ENCODE measurements at regions not wholly inside any gene's neighbourhood (a gene's known extent, or its start where the extent isn't known, plus 50 kb on each side); places are given as distances from the start of the nearest gene placed in this dataset.

DNA sequence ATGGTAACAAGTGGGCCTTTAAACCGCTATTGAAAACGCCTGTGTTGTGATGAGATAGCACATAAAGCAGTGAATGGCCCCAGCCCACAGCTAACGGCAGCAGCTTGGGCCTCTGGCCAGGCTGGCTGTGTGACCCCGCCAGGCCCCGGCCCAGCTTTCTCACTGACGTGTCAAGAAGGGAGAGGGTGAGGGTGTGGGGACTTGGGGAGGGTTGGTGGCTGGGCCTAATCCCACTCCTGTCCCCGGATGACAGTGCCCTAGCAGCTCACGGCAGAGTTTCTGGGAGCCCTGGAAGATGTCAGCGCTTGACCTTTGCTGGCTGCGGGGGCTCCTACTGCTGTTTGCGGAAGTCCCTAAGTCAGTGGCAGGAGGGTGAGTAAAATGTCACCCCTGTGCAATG is 88.9 kb upstream of the SHH start:
- no peak for DNase-seq

DNA sequence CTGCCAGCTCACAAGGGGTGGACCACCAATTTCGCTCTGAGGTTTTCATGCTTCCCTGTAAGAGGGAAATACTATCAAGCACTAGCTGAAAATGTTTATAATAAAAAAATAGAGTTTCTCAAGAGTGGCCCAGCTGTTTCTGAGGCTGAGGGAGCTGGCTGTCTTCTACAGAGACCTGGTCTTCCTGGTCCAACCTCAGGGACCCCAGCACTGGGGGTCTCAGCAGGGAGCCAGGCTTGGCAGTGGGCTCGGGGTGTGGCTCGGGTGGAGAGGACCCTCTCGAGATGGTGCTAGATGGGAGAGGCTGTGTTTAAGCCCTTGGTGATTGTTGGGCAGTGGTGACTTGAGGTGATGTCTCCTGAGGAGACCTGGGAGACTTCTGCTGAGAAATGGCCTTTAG is 87.3 kb upstream of the SHH start:
- DNase-seq, result no peak

DNA sequence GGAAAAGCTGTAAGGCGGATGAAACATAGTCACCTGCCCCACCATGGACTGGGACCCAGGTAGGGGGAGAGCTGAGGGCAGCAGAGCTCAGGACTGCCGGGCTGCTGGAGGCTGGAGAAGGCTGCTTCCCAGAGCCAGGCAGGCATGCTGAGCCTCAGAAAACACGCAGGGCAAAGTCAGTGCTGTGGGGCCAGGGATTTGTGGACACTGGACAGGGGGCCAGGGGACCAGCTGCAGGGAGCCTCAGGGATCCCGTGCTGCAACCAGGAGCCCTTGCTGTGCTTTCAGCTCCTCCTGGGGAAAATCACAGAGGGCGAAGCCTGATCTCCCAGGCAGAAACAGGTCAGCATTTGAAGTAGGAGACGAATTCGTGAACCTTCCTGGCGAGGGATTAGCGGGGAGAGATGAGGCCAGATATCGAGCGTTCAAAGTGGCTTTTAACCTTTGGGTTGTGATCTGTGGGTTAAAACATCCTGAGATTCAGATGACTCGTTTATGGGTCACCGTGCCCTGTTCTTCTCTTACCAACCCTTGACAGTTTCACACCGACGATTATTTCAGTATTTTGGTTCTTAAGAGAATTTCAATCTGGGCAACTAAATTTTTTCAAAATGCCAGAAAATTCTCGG is 85.6 kb upstream of the SHH start:
- no peak for DNase-seq

DNA sequence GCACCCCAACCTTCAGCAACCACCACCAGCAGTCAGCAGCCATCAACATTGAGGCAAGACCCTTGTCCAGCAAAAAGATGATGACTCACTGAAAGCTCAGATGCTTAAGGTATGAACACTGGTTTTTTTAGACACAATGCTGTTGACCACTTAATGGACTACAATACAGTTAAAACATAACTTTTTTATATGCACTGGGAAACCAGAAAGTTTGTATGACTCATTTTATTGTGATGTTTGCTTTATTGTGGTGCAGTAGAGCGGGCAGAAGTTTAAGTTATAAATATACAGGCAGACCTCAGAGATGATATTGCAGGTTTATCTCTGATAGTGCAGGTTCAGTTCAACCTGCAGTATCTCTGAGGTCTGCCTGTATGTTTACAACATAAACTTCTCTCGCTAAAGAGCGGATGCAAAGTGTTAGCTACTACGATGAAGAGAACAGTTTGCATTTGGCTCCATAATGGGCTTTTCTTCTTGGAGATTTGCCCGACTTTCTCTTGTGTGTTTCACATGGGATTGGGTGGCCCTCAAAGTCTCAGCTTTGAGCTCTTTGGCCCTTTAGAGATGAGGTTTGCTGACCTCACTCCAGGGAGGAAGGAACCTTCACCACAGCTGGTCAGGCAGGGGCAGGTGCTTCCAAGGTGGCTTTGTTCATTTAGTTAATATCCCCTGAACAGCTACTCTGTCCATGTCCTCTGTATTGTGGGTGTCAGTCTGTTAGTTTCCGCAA is 84.4 kb upstream of the SHH start:
- no peak for DNase-seq

DNA sequence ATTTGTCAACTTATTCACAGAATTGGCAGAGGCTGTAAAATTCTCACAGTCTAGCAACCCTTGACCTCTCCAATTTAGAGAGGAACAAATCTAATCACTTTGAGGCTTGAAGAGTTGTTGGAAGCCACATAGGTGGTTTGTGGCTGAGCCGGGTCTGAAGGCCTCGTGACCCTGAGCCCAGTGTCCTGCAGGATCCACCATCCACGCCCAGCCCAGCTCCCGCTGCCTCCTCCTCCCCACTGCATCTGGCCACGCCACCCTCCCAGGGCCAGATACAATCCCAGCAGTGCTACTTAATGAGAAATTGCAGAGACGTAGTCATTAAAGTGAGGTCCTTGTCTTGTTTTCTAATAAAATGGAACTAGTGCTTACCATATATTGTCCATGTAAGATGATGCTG is 81.4 kb upstream of the SHH start:
- no peak for DNase-seq

DNA sequence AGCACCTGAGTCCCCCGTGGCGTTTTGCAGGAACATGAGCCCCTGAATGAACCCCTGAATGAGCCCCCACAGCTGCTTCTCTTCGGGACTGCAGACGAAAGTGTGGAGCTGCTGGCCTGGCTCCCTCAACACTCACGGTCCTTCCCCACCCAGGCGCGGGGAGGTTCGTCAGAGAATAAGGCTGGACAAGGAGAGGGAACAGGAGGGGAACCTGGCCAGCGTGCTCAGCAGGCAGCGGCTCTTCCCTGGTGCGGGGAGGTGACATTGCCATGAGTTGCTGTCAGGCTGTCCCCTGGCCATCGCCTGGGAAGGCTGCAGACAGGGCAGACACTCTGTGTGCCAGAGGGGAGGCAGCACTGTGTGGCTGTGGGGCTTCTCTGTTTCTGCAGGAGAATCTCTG is 80.9 kb upstream of the SHH start:
- DNase-seq, result no peak

DNA sequence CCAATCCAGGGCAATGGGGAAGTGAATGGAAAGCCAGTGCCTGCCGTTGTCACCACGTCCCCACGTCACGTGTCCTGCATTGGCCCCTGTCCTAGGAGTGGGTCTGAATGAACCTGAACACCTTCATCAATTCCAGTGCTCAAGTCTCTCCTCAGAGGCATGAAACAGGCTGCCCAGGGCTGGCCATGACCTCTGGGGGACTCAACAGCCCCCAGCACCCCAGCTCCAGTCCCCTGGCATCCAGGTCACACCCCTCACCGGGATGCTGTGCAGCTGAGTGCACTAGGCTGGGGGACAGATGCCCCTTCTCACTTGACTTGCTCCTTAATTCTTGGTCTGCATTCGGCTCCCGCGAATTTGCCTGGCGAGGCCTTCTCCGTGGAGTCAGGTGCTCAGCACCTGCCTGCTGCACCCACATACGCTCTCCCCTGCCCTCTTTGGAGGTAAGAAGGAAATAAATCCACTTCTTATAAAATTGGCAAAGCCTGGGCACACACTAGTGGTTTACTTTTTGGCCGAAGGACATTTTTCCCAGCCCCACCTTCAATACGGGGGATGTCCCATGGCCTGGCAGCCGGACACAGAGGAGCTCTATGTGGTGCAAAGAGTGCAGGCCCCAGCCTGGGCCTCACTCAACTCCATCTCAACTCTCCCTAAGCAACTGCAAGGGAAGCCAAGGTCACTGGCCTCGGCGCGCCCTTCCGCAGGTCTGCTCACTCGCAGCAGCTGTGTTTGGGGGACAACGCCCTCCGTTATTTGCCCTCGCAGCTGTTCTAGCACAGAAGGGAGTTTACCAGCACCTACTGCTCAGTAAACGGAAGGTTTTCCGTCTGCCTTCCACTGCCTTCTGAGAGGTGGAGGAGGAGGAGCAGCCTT is 77.6 kb upstream of the SHH start:
- DNase-seq, result no peak

DNA sequence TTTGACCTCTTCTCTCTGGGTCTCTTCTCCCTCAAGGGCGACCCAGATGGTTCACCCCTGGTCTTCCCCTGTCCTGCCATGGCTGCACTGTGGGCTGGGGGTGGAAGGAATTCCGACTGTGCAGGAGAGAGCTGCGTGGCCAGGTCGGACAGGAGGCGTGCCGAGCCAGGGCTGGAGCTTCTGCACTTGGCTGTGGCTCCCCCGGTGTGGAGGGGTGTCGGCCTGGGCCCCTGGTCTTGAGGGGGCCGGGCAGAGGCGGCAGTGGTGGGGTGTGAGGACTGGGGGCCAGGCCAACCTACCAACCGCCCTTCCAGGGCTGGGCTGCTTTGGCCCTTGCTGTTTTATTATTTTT is 74.9 kb upstream of the SHH start:
- no peak for DNase-seq

DNA sequence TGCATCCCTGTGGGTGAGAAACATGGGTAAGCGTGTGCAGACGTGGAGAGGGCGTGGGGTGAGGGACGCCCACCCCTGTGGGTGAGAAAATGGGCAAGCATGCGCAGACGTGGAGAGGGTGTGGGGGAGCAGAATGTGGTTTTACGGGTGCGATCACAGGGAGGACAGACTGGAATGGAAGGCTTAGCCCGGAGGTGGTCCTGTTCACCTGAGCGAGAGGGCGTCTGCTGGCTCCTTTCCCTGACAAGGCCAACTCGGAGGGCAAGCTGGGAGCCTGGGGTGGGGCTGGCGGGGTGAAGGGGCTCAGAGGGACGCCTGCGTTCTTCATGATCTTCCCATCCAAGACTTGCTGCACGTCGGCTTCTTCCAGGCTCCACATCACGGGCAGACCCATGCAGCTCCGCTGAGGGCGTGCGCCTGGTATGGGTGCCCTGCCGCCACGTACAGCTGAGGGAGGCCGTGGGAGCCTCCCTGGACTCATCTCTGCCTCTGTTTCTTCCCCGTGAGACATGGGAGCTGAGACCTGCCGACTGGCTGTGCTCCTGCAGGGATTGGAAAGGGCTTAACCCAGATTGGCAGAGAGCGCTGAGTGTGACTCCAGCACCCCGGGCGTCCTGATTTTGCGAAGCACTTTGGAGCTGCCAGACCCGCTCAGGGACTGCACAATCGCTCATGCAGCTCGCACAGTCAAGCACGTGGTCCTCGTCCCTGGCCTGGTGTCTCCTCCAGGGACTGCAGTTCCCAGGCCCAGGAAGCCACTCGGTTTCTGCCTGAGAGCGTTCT is 74.3 kb upstream of the SHH start:
- no peak for DNase-seq

DNA sequence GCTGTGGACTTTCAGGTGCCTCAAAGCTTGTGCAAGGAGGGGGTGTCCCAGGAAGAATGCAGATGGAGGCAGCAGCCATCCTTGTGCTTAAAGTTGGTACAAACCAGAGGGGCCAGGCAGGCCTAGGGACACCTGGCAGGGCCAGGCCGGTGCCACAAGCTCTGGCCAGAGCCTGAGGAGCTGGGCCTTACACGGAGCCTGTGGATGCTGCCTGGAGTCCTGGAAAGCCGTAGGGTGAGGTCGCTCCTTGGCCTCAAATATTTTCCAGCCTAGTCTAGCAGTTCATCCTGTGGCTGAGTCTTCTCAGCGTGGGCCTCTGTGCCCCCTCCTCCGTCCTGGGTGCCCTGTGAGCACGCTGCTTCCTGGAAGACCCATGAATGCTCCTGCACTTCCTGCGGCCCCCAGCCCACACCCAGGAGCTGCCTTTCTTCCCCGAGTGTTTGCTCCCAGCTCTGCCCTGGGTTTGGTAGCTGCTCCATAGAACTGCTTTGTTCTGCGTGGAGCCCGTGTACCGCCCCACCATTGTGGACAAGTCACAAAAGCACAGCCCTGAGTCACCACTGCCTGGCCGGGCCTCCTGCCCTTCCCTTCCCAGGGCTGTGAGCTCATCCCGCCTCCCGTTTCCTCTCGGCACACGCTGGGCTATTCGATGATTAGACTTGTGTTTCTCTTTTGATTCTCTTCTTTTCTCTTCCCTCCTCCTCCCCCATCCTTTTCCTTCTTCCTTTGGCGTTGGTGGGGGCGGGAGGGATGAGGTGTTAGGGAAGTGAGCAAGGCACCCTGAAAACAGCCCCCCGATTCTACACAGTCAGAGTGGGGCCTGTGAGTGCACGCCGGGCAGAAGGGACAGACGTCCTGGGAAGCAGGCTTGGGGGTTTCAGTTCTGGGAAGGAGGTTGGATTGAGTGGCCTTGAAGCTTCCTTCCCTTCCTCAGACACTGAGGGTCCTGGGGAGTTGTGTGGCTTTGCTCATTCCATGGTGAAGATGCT is 73.2 kb upstream of the SHH start:
- DNase-seq, result no peak

DNA sequence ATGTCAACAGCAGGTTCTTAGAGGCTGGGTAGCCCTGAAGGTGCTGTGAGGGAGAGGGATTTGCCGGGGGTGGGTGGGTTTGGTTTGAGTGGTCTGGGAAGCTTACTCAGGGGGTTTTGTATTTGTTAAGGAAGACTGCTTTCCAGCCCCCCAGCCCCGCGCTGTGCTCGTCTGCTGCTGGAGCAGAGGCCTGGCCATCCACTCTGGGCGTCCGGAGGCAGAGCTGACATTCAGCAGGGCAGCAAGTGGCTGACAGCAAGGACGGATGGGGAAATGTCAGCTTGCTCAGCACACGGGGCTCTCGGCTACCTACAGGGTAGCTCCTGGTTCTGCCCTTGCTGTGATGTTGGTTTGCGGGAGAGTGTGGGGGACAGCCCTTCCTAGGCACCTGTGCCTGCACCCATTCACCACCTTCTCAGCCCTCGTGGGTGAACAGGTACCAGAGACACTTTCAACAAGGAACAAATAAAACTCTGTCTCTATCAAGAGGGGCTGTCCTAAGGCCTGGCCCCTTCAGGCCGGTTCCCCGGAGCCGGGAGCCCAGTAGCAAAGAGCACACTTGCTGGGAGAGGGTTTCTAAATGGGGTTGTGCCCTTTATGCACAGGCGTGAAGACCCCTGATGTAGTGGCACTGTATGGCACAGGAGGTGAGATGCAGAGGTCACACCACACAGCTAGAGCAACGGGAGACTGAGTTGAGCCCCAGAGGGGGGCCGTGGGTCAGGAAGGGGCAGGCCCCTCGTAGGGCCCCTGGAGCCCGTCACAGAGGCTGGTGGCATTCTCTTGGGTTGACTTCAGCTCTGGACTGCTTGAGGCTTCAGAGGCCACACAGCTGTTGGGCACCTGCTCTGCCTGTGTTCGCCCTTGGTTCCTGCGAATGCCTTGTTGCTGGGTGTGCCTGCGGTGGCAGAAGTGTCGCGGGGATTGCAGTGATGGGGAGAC is 72.2 kb upstream of the SHH start:
- DNase-seq, result no peak

DNA sequence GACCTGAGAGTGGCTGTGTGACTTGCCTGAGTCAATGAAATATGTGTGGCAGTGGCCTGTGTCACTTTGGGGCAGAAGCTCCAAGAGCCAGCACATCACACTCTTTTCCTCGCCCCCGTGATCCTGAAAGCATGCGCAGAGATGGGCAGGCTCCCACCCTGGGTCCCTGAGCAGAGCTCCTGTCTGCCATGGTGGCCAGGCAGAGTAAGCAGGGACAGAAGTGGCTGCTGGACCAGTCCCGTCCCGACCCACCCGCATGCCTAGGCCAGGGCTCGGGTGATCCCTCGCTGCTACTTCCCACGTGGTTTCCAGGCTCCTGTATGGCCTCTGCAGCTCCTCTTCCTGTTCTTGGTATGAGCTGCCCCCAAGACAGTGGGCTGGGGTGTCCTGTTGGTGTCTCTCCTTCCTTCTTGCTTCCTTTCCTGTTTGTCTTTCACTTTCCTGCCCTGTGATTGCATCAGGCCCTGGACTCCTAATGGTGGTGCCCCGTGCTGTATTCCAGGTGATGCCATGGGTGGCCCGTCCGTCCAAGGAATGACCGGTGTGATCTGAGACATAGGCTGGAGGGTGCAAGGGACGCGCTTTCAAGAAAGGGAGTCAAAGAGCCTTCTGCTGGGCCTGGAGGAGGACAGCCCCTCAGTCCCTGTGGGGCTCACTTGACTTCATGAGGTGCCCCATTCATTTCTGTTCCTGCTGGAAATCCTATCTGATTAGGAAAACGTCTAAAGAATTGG is 71.4 kb upstream of the SHH start:
- DNase-seq, result no peak

DNA sequence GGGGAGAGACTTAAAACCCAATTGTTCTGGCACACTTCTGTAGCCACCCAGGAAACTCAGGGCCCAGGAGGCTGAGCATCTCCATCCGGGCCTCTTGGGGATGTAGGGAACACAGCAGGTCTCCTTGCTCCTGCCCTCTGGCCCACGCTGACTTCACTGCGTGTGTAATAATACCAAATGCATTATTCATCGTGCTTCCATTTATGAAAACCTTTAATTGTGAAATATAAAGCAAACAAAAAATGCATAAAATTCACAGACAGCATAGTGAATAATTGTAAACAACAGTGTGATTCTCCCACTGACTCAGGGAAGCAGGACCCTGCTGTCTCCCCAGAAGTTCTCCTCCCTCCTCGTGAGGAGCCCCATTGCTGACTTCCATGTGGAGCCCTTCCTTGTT is 70.3 kb upstream of the SHH start:
- DNase-seq, result no peak

DNA sequence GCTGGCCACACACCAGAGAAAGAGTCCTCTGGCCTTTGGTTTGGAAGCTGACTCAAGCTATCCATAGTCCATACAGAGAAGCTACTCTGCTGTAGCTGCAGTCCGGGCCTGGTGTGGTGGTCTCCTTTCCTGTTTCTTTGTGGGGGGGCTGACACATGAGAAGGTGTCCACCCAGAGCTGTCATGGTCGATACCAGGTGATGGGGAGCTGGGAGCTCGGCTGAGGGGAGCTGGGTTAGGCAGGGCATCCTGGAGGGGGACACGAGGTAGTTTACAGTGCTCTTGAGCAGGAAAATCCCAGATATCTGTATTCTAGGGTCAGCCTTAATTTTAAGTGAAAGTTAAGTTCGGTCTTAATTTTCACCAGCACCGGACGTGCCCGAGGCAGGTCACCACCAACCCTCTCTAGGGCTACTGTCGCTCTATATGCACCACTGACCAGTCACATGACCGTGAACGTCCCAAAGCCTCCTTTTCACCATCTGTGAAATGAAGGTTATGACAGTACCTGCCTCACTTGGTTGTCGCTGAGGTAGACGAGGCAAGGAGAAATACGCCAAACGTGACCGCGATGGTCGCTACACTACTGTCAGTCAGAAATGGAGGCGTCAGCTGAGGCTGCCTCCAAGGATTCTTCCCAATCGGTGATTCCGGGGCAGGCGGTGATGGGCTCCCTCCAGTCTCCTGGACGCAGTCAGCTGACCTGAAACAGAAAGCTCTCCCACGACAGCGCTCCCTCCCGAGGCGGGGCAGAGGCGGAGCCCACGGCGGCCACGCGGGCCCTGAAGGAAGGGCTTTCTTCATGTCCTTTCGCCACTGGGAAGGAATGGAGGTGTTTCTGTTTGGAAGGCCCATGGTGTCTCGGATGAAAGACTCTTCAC is 69.4 kb upstream of the SHH start:
- DNase-seq, result no peak

DNA sequence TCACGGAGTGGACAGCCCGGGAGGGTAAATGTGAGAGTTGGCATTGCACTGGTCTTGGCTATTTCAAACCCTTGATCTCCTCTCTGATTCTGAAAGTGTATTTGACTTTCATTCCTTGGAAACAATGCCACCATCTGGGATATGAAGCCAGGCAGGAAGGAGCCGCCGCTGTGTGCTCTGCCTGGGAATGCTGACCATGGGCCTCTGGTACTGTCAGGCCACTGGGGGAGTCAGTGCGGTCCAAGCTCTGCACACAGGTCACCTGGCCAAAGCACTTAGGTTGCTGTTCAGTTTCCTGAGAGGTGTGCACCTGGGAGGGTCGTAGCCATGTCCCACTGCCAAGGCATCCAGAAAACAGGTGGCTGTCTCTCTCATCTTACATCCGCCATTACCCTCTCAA is 68.5 kb upstream of the SHH start:
- DNase-seq, result no peak

DNA sequence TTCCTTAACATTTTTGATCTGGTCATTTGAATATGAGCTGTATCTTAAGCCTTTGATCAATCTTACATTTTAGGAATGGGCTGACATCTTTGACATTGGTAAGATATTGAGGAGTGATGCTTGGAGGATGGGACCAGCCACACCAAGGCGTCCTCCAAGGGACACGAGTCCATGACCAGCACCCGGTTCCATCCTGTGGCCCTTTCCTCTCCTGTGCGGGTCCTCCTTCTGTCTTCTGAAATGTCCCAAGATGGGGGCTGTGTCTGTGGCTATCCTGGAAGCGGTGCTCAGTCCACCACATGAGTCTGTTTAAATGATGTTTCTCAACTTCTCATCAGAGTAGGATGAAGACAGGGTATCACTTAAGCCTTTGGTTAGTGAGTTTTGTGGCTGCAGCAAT is 67.3 kb upstream of the SHH start:
- DNase-seq, result no peak

DNA sequence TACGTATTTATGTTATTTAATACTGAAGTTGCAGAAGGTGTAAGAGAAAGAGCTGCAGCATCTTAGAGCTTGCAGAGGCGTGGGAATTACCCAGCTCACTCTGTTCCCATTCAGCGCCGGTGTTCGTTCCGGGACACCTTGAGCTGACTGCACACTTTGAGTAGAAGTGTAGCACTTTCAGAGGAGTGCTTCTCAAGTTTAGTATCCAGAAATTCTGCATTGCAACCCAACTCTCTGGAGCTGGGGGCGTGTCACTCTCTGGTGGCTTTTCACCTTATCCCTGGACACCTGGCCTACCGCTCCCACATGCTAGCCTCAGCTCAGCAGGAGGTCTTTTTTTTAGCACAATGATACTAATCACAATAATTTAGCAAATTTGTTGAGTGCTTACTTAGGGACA is 66.4 kb upstream of the SHH start:
- no peak for DNase-seq

DNA sequence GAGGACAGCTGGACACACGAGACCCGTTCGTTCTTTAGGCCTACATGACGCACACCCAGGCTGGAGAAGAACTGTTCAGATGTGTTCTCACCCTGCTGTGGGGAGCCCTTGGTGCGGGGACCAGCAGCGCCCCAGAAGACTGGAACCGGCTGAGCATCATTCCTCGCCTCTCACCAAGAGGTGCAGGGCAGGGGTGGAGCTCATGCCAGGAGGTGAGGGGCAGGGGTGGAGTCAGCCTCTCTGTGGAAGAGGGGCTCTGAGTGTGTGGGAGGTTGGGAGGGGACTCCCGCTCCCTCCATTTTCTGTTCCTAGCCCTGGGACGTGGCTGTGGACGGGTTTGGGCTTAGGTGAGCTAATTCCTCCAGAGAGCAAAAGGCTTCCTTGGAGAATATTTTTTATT is 66.0 kb upstream of the SHH start:
- DNase-seq, result no peak

DNA sequence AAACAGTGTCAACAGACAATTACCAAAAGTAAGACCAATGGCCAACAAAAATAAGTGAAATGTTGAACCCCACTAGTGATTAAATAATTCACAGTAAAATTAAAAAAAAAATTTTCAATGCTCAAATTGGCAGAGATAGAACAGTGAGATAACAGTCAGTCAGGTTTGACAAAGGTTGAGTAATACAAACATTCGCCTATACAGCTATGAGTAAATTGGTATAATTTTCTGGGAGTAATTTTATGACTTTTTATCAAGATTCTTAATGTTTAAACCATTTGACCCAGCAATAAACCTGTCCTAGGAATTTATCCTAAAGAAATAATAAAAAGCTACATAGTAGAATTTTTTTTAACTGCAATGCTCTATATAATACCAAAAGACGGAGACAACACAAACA is 64.9 kb upstream of the SHH start:
- no peak for DNase-seq

Data from NCI-H2081 (cell line).